Esophagus squamous epithelium (tissue), 5 donors: ENCODE measurements at regions not wholly inside any gene's neighbourhood (a gene's known extent, or its start where the extent isn't known, plus 50 kb on each side); places are given as distances from the start of the nearest gene placed in this dataset.
A peak's percentile ranks its signal among the peaks of the same experiment; 100 is the strongest.
"Not testable (repeated sequence)": the region's sequence is repeated elsewhere in the genome, so short reads cannot be mapped to it uniquely, and the experiment has no call there.

ENCODE experiments used
- DNase-seq: peaks from one replicate; lab custom pipeline; 2025; lab: John Stamatoyannopoulos, UW
- H3K27ac ChIP-seq, 4 donors: fragments of 200-600 bp; sonication (generic); one replicate each; pipeline ENCODE4 v1.5.1; 2016 to 2019; ENCODE audit warnings: mild to moderate bottlenecking in 1 of 4
- H3K27me3 ChIP-seq, 4 donors: fragments of 200-600 bp; sonication (generic); 1 replicate in 3 of 4; 2 replicates in 1 of 4; pipeline versions ENCODE4 v1.5.1 to v1.6.0; 2017 to 2021; ENCODE audit warnings: antibody characterized with exemption in 1 of 4
- H3K36me3 ChIP-seq, 3 donors: fragments of 200-600 bp; sonication (generic); one replicate each; pipeline ENCODE4 v1.5.1; 2016 to 2019
- H3K4me1 ChIP-seq, 3 donors: fragments of 200-600 bp; sonication (generic); one replicate each; pipeline ENCODE4 v1.5.1; 2017 to 2019
- H3K4me3 ChIP-seq, 4 donors: fragments of 200-600 bp; sonication (generic); 1 replicate in 3 of 4; 2 replicates in 1 of 4; pipeline ENCODE4 v1.5.1; 2016 to 2019; ENCODE audit warnings: mild to moderate bottlenecking in 2 of 4, moderate library complexity in 1 of 4
- H3K9me3 ChIP-seq, 3 donors: fragments of 200-600 bp; sonication (generic); one replicate each; pipeline ENCODE4 v1.5.1; 2016 to 2019
- CTCF ChIP-seq, 6 experiments: fragments of 450-650 bp in 4 of 6; fragments of 200-600 bp in 2 of 6; sonication (generic) in 2 of 6; IDR thresholded peaks; one replicate each; pipeline ENCODE4 v1.5.1; 2016 to 2019; ENCODE audit warnings: antibody characterized with exemption in 6 of 6, mild to moderate bottlenecking in 4 of 6, moderate library complexity in 4 of 6
- POLR2A ChIP-seq, 4 donors: fragments of 450-650 bp; IDR thresholded peaks; one replicate each; pipeline ENCODE4 v1.6.1; 2017; ENCODE audit warnings: antibody characterized with exemption in 4 of 4, mild to moderate bottlenecking in 4 of 4, moderate library complexity in 3 of 4
- WGBS, 2 donors: methylation state at CpG; one replicate each; pipeline ENCODE4 v1.1.5; 2018; 5-methylcytosine and 5-hydroxymethylcytosine counted together
- intact Hi-C: fragments of 100-400 bp; cut with DNase I; formaldehyde crosslinking; loops from one replicate; pipeline ENCODE4 v1.15.0; 2022
- donor health status: DM: yes; HTN: yes; CAD: no.

- WGBS, 2 donors, result 82 to 100% methylated on average over 1 of the region's 1 CpG
- H3K27me3 ChIP-seq, result no peaks in the 10 kb centered on the region
- no peaks in the 10 kb centered on the region for H3K4me1 ChIP-seq
- no peak overlapping the region for H3K4me3 ChIP-seq
- H3K27ac ChIP-seq, result no peak overlapping the region
- no peak for DNase-seq
- H3K9me3 ChIP-seq, result no peaks in the 10 kb centered on the region
- intact Hi-C loops, result no loop called here
- H3K36me3 ChIP-seq, result no peaks in the 10 kb centered on the region
- TF ChIP-seq CTCF (IDR thresholded peaks at IDR 0.05) (no peak), POLR2A (IDR thresholded peaks at IDR 0.05) (no peak)
Measured at GRCh38 chr6:144957236-144957937, 672.3 kb downstream of the UTRN start.

GRCh38 chr6:144969154-144969553 lies 684.0 kb downstream of the UTRN start:
- H3K4me3 ChIP-seq, result no peak overlapping the region
- TF ChIP-seq POLR2A (IDR thresholded peaks at IDR 0.05) (no peak), CTCF (IDR thresholded peaks at IDR 0.05) (no peak)
- no peaks in the 10 kb centered on the region for H3K4me1 ChIP-seq
- no peaks in the 10 kb centered on the region for H3K36me3 ChIP-seq
- no peaks in the 10 kb centered on the region for H3K9me3 ChIP-seq
- whole genome bisulfite sequencing, 2 donors, result 50 to 59% methylated on average over 3 of the region's 3 CpGs
- no peak for DNase-seq
- no peaks in the 10 kb centered on the region for H3K27me3 ChIP-seq
- intact Hi-C loops, result no loop called here
- H3K27ac ChIP-seq, result no peak overlapping the region

GRCh38 chr6:144969602-144970272 lies 684.6 kb downstream of the UTRN start:
- no peaks in the 10 kb centered on the region for H3K27me3 ChIP-seq
- no peak overlapping the region for H3K27ac ChIP-seq
- H3K4me1 ChIP-seq, result no peaks in the 10 kb centered on the region
- no peak overlapping the region for H3K4me3 ChIP-seq
- 59 to 68% methylated on average over 5 to 6 of the region's 6 CpGs for WGBS, 2 donors
- H3K9me3 ChIP-seq, result no peaks in the 10 kb centered on the region
- TF ChIP-seq POLR2A (IDR thresholded peaks at IDR 0.05) (no peak), CTCF (IDR thresholded peaks at IDR 0.05) (no peak)
- no peaks in the 10 kb centered on the region for H3K36me3 ChIP-seq
- no peak for DNase-seq
- intact Hi-C loops, result no loop called here

- Histone ChIP-seq H3K27ac (peak overlapping the region in 2 of 4 donors; percentile 27 to 38), H3K4me1 (peaks cover 0 to 12% (median 0%) of the 10 kb centered on the region in 3 donors), H3K4me3 (peak overlapping the region in 2 of 4 donors; percentile 9 to 44)
- H3K9me3 ChIP-seq, H3K36me3 ChIP-seq, H3K27me3 ChIP-seq, intact Hi-C loops, DNase-seq: not testable (repeated sequence)
- WGBS, 2 donors, result 22 to 46% methylated on average over 3 to 8 of the region's 8 CpGs
Measured at GRCh38 chr6:144977250-144977864, 692.2 kb downstream of the UTRN start.

GRCh38 chr6:144978208-144978607 lies 693.1 kb downstream of the UTRN start:
- Histone ChIP-seq H3K27me3 (no peaks in the 10 kb centered on the region), H3K4me3 (no peak overlapping the region), H3K36me3 (no peaks in the 10 kb centered on the region), H3K4me1 (peaks cover 0 to 12% (median 0%) of the 10 kb centered on the region in 3 donors), H3K9me3 (no peaks in the 10 kb centered on the region), H3K27ac (no peak overlapping the region)
- no peak for DNase-seq
- no peak for TF ChIP-seq POLR2A (IDR thresholded peaks at IDR 0.05)
- no peak for TF ChIP-seq CTCF (IDR thresholded peaks at IDR 0.05)
- intact Hi-C loops, result no loop called here
